IMR-90 (cell line): ENCODE measurements at regions not wholly inside any gene's neighbourhood (a gene's known extent, or its start where the extent isn't known, plus 50 kb on each side); places are given as distances from the start of the nearest gene placed in this dataset.
"Not testable (repeated sequence)": the region's sequence is repeated elsewhere in the genome, so short reads cannot be mapped to it uniquely, and the experiment has no call there.

Experiments used
- BHLHE40 ChIP-seq: fragments of 150-350 bp; IDR thresholded peaks from 2 replicates; pipeline ENCODE4 v1.6.1; 2016; ENCODE audit warnings: mild to moderate bottlenecking, low read depth, low read length
- CEBPB ChIP-seq: IDR thresholded peaks from 2 replicates; pipeline ENCODE4 v1.6.1; 2012; ENCODE audit warnings: low read depth, low read length, improper control_type of control experiment
- CHD1 ChIP-seq: IDR thresholded peaks from 2 replicates; pipeline ENCODE4 v1.6.1; 2012; ENCODE audit warnings: low read depth, low read length, improper control_type of control experiment
- CTCF ChIP-seq: conservative IDR thresholded peaks from 2 replicates; pipeline ENCODE4 v1.5.1; 2012; ENCODE audit warnings: mild to moderate bottlenecking, low read depth, low read length, improper control_type of control experiment
- POLR2A ChIP-seq: IDR thresholded peaks from 2 replicates; pipeline ENCODE4 v1.6.1; 2012; ENCODE audit warnings: mild to moderate bottlenecking, low read depth, low read length
- RAD21 ChIP-seq: IDR thresholded peaks from 2 replicates; pipeline ENCODE4 v1.6.1; 2012; ENCODE audit warnings: low read length, improper control_type of control experiment
- RFX5 ChIP-seq: IDR thresholded peaks from 2 replicates; pipeline ENCODE4 v1.8.0; 2012; ENCODE audit warnings: low read depth, mild to moderate bottlenecking, low read length, moderate library complexity

- TF ChIP-seq CEBPB, CTCF, RAD21, CHD1, POLR2A, BHLHE40, RFX5: not testable (repeated sequence)
Measured at GRCh38 chrX:92590726-92591298, 811.6 kb downstream of the PCDH11X start.
